8988T (cell line): ENCODE measurements at regions not wholly inside any gene's neighbourhood (a gene's known extent, or its start where the extent isn't known, plus 50 kb on each side); places are given as distances from the start of the nearest gene placed in this dataset.

ENCODE experiments used
- DNase-seq: peaks from one replicate; pipeline ENCODE4 v3.0.0; 2011

GRCh38 chr5:142507531-142508372, 178.1 kb downstream of the FGF1 start:
- DNase-seq, result no peak

GRCh38 chr5:142506756-142507155, 179.1 kb downstream of the FGF1 start:
- DNase-seq, result no peak

GRCh38 chr5:142506046-142506445, 179.8 kb downstream of the FGF1 start:
- DNase-seq, result no peak

- no peak for DNase-seq
These were observed 177.1 kb upstream of the SPRY4 start for GRCh38 chr5:142501890-142502289.

GRCh38 chr5:142500227-142500905, 175.5 kb upstream of the SPRY4 start:
- DNase-seq, result no peak

- no peak for DNase-seq
These were observed 174.9 kb upstream of the SPRY4 start for GRCh38 chr5:142499591-142500226.

- no peak for DNase-seq
These were observed 173.5 kb upstream of the SPRY4 start for GRCh38 chr5:142498298-142498697.

GRCh38 chr5:142495531-142495930, 170.7 kb upstream of the SPRY4 start:
- DNase-seq, result no peak

GRCh38 chr5:142493875-142494518, 169.2 kb upstream of the SPRY4 start:
- no peak for DNase-seq

GRCh38 chr5:142492781-142493281, 168.0 kb upstream of the SPRY4 start:
- DNase-seq, result no peak

GRCh38 chr5:142491679-142492078, 166.9 kb upstream of the SPRY4 start:
- DNase-seq, result no peak

GRCh38 chr5:142491270-142491669, 166.4 kb upstream of the SPRY4 start:
- no peak for DNase-seq

- DNase-seq, result no peak
These were observed 161.8 kb upstream of the SPRY4 start for GRCh38 chr5:142486581-142486980.

- DNase-seq, result no peak
These were observed 161.2 kb upstream of the SPRY4 start for GRCh38 chr5:142486020-142486419.

GRCh38 chr5:142484821-142485387, 160.1 kb upstream of the SPRY4 start:
- DNase-seq, result no peak

- no peak for DNase-seq
These were observed 157.4 kb upstream of the SPRY4 start for GRCh38 chr5:142482207-142482606.

- no peak for DNase-seq
These were observed 156.6 kb upstream of the SPRY4 start for GRCh38 chr5:142481410-142481809.

- no peak for DNase-seq
These were observed 155.2 kb upstream of the SPRY4 start for GRCh38 chr5:142479854-142480519.

- DNase-seq, result no peak
These were observed 154.3 kb upstream of the SPRY4 start for GRCh38 chr5:142479150-142479549.

- no peak for DNase-seq
These were observed 153.3 kb upstream of the SPRY4 start for GRCh38 chr5:142478113-142478512.

- no peak for DNase-seq
These were observed 150.3 kb upstream of the SPRY4 start for GRCh38 chr5:142475102-142475513.

GRCh38 chr5:142474431-142475094, 149.7 kb upstream of the SPRY4 start:
- no peak for DNase-seq
